Stimulated activated CD8-positive, alpha-beta memory T cell treated with anti-CD3 and anti-CD28 coated beads, Interleukin-12 subunit alpha, Interleukin-12 subunit beta, amount 100 ng/mL, for 4 hours (primary cell): ENCODE measurements at regions not wholly inside any gene's neighbourhood (a gene's known extent, or its start where the extent isn't known, plus 50 kb on each side); places are given as distances from the start of the nearest gene placed in this dataset.
"Not testable (repeated sequence)": the region's sequence is repeated elsewhere in the genome, so short reads cannot be mapped to it uniquely, and the experiment has no call there.

ENCODE experiments used
- DNase-seq: peaks from one replicate; pipeline ENCODE4 v3.0.0-alpha.2; 2020; ENCODE audit warnings: low read depth

- DNase-seq, result no peak
Measured at GRCh38 chr11:16536513-16536912, 180.2 kb upstream of the SOX6 start.

GRCh38 chr11:16528639-16529038 is 172.3 kb upstream of the SOX6 start:
- no peak for DNase-seq

GRCh38 chr11:16527525-16528246 is 171.3 kb upstream of the SOX6 start:
- DNase-seq, result no peak

GRCh38 chr11:16526947-16527346 is 170.6 kb upstream of the SOX6 start:
- no peak for DNase-seq

- not testable (repeated sequence) for DNase-seq
Measured at GRCh38 chr11:16520713-16521112, 164.4 kb upstream of the SOX6 start.

GRCh38 chr11:16512899-16513241 is 156.5 kb upstream of the SOX6 start:
- DNase-seq, result no peak

GRCh38 chr11:16512198-16512898 is 156.0 kb upstream of the SOX6 start:
- DNase-seq, result no peak

GRCh38 chr11:16511116-16512114 is 155.1 kb upstream of the SOX6 start:
- no peak for DNase-seq

- no peak for DNase-seq
Measured at GRCh38 chr11:16505481-16505880, 149.1 kb upstream of the SOX6 start.

- DNase-seq, result not testable (repeated sequence)
Measured at GRCh38 chr11:16503891-16504290, 147.5 kb upstream of the SOX6 start.

- no peak for DNase-seq
Measured at GRCh38 chr11:16494918-16495691, 138.8 kb upstream of the SOX6 start.

GRCh38 chr11:16484434-16484833 is 128.1 kb upstream of the SOX6 start:
- no peak for DNase-seq

- DNase-seq, result no peak
Measured at GRCh38 chr11:16474659-16475058, 118.3 kb upstream of the SOX6 start.

GRCh38 chr11:16469968-16470367 is 113.6 kb upstream of the SOX6 start:
- DNase-seq, result no peak

- DNase-seq, result no peak
Measured at GRCh38 chr11:16468735-16469453, 112.5 kb upstream of the SOX6 start.

GRCh38 chr11:16460508-16460907 is 104.2 kb upstream of the SOX6 start:
- DNase-seq, result no peak

- DNase-seq, result no peak
Measured at GRCh38 chr11:16456366-16456765, 100.0 kb upstream of the SOX6 start.

- no peak for DNase-seq
Measured at GRCh38 chr11:16454289-16454863, 98.0 kb upstream of the SOX6 start.

GRCh38 chr11:16448123-16448717 is 91.9 kb upstream of the SOX6 start:
- DNase-seq, result no peak

- DNase-seq, result no peak
Measured at GRCh38 chr11:16441461-16441860, 85.1 kb upstream of the SOX6 start.
